ENCODE measurements at regions not wholly inside any gene's neighbourhood (a gene's known extent, or its start where the extent isn't known, plus 50 kb on each side); places are given as distances from the start of the nearest gene placed in this dataset.

DNA sequence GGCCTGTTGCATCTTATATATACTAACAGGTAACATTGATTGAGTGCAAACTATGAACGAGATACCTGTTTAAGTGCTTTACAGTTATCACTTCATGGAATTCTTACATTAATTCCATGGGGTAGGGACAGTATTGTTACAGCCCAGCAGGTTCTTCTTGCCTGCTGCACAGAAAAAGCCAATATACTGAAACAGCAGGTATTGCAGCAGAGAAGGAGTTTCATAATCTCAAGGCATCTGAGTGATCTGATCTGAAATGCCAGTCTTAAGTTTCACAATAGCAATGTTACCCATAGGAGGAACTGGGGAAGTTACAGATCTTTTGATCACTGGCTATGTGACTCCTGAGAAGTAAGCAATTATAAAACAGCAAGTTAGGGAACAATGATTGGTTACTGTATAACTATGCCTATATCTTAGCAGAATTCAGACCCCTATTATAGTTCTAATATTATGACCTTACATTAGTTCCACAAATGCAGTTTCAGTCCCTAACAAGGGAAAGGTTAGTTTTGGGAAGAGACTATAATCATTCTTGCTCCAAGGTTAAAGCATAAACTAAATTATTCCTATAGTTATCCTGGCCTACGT lies 126.5 kb upstream of the BNC2 start:
- Histone ChIP-seq H3K27me3 (ENCODE audit: control insufficient read depth in 2 of 2, insufficient read depth in 2 of 2, low read length in 2 of 2) (no peaks in the 10 kb centered on the region), H4K20me1 (ENCODE audit: insufficient read depth, low read length) (no peaks in the 10 kb centered on the region), H3K4me2 (replicated peaks; ENCODE audit: extremely low read depth, low read length, poor library complexity, severe bottlenecking) (no peak overlapping the region), H3K9ac (ENCODE audit: insufficient read depth, low read length, poor library complexity, severe bottlenecking) (no peak overlapping the region), H3K9me3 (replicated peaks in 1 of 2; ENCODE audit: control insufficient read depth in 1 of 2, insufficient read depth in 1 of 2, low read length in 2 of 2) (peaks cover 16 to 35% of the 10 kb centered on the region in 2 donors), H3K79me2 (ENCODE audit: insufficient read depth, low read length) (no peaks in the 10 kb centered on the region), H3K4me1 (ENCODE audit: control insufficient read depth in 1 of 2, insufficient read depth in 2 of 2, low read length in 2 of 2) (no peaks in the 10 kb centered on the region), H3K27ac (ENCODE audit: low read depth in 1 of 2, low read length in 2 of 2) (no peak overlapping the region), H3K36me3 (replicated peaks in 1 of 2; ENCODE audit: control insufficient read depth in 1 of 2, insufficient read depth in 2 of 2, low read length in 2 of 2) (no peaks in the 10 kb centered on the region), H2AFZ (ENCODE audit: insufficient read depth, low read depth, low read length, poor library complexity, severe bottlenecking) (no peak overlapping the region), H3K4me3 (replicated peaks in 1 of 3; ENCODE audit: low read depth in 2 of 3, low read length in 3 of 3) (no peak overlapping the region)
- no peak overlapping the region for H3K4me3 Mint-ChIP-seq
- DNase-seq, result no peak
- TF ChIP-seq, protein P1, sequence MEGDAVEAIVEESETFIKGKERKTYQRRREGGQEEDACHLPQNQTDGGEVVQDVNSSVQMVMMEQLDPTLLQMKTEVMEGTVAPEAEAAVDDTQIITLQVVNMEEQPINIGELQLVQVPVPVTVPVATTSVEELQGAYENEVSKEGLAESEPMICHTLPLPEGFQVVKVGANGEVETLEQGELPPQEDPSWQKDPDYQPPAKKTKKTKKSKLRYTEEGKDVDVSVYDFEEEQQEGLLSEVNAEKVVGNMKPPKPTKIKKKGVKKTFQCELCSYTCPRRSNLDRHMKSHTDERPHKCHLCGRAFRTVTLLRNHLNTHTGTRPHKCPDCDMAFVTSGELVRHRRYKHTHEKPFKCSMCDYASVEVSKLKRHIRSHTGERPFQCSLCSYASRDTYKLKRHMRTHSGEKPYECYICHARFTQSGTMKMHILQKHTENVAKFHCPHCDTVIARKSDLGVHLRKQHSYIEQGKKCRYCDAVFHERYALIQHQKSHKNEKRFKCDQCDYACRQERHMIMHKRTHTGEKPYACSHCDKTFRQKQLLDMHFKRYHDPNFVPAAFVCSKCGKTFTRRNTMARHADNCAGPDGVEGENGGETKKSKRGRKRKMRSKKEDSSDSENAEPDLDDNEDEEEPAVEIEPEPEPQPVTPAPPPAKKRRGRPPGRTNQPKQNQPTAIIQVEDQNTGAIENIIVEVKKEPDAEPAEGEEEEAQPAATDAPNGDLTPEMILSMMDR (IDR thresholded peaks at IDR 0.05), result no peak
- no peaks in the 10 kb centered on the region for H3K36me3 Mint-ChIP-seq
- peaks cover 8 to 35% (median 26%) of the 10 kb centered on the region in 7 donors for H3K9me3 Mint-ChIP-seq
- H3K27ac Mint-ChIP-seq, result no peak overlapping the region
- WGBS (ENCODE audit: insufficient coverage), result no CpG with 5 or more reads among the region's 2 CpGs
- H3K27me3 Mint-ChIP-seq (ENCODE audit: low read depth in 3 of 3), result peaks cover 0 to 2% (median 0%) of the 10 kb centered on the region in 3 donors
- intact Hi-C loops (cut with micrococcal nuclease), result no loop called here
- H3K4me1 Mint-ChIP-seq, result no peaks in the 10 kb centered on the region

DNA sequence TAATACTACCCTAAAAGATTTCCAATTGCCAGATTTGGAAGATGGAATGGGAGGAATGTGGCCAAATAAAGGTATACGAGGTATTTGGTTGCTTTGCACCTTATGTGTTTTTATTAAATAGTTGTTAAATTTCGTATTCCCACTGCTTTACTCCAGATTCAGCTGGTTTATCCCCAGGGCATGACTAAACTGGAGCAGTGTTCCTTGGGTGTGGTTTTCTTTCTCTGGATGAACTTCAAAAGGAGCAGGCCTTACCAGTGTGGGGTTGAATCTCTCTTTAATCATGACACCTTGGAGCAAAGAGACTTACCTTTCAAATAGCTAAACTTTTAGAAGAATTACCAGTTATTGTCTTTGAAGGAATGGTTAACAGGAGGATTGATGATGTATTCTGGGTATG lies 121.7 kb upstream of the BNC2 start:
- H3K79me2 ChIP-seq (ENCODE audit: insufficient read depth, low read length), result no peaks in the 10 kb centered on the region
- H3K9me3 Mint-ChIP-seq, result peaks cover 5 to 27% (median 21%) of the 10 kb centered on the region in 7 donors
- no peak overlapping the region for H3K9ac ChIP-seq (ENCODE audit: insufficient read depth, low read length, poor library complexity, severe bottlenecking)
- H2AFZ ChIP-seq (ENCODE audit: insufficient read depth, low read depth, low read length, poor library complexity, severe bottlenecking), result no peak overlapping the region
- no peak overlapping the region for H3K27ac Mint-ChIP-seq
- TF ChIP-seq, protein P1 (IDR thresholded peaks at IDR 0.05), result no peak
- no peak for DNase-seq
- no peak overlapping the region for H3K4me3 ChIP-seq (replicated peaks in 1 of 3; ENCODE audit: low read depth in 2 of 3, low read length in 3 of 3)
- H3K4me1 Mint-ChIP-seq, result no peaks in the 10 kb centered on the region
- H4K20me1 ChIP-seq (ENCODE audit: insufficient read depth, low read length), result no peaks in the 10 kb centered on the region
- H3K36me3 ChIP-seq (replicated peaks in 1 of 2; ENCODE audit: control insufficient read depth in 1 of 2, insufficient read depth in 2 of 2, low read length in 2 of 2), result no peaks in the 10 kb centered on the region
- H3K4me1 ChIP-seq (ENCODE audit: control insufficient read depth in 1 of 2, insufficient read depth in 2 of 2, low read length in 2 of 2), result no peaks in the 10 kb centered on the region
- H3K27me3 Mint-ChIP-seq (ENCODE audit: low read depth in 3 of 3), result peaks cover 0 to 4% (median 0%) of the 10 kb centered on the region in 3 donors
- no peaks in the 10 kb centered on the region for H3K27me3 ChIP-seq (ENCODE audit: control insufficient read depth in 2 of 2, insufficient read depth in 2 of 2, low read length in 2 of 2)
- H3K27ac ChIP-seq (ENCODE audit: low read depth in 1 of 2, low read length in 2 of 2), result no peak overlapping the region
- H3K36me3 Mint-ChIP-seq, result no peaks in the 10 kb centered on the region
- peaks cover 9 to 23% of the 10 kb centered on the region in 2 donors for H3K9me3 ChIP-seq (replicated peaks in 1 of 2; ENCODE audit: control insufficient read depth in 1 of 2, insufficient read depth in 1 of 2, low read length in 2 of 2)
- H3K4me2 ChIP-seq (replicated peaks; ENCODE audit: extremely low read depth, low read length, poor library complexity, severe bottlenecking), result no peak overlapping the region
- intact Hi-C loops (cut with micrococcal nuclease), result no loop called here
- H3K4me3 Mint-ChIP-seq, result no peak overlapping the region
- WGBS (ENCODE audit: insufficient coverage), result no CpG with 5 or more reads among the region's 2 CpGs

All from CD14-positive monocyte (primary cell).